NT2/D1 (cell line): ENCODE measurements at regions not wholly inside any gene's neighbourhood (a gene's known extent, or its start where the extent isn't known, plus 50 kb on each side); places are given as distances from the start of the nearest gene placed in this dataset.

Experiments
- DNase-seq: peaks from one replicate; pipeline ENCODE4 v3.0.0-alpha.2; 2011; ENCODE audit warnings: low read depth, low spot score
- H3K27me3 ChIP-seq: 2 replicates; pipeline ENCODE4 v1.6.0; 2011; ENCODE audit warnings: mild to moderate bottlenecking; ENCODE audit not compliant: insufficient read length, insufficient read depth
- H3K36me3 ChIP-seq: 2 replicates; pipeline ENCODE4 v1.6.1; 2011; ENCODE audit warnings: mild to moderate bottlenecking, low read length, mixed read lengths; ENCODE audit not compliant: insufficient read depth, insufficient read length
- H3K4me1 ChIP-seq: 2 replicates; pipeline ENCODE4 v1.5.1; 2011; ENCODE audit not compliant: insufficient read depth, insufficient read length
- H3K4me3 ChIP-seq: 2 replicates; pipeline ENCODE4 v1.5.1; 2011; ENCODE audit warnings: low read depth; ENCODE audit not compliant: insufficient read length
- H3K9ac ChIP-seq: 2 replicates; pipeline ENCODE4 v1.6.0; 2011; ENCODE audit warnings: low read depth; ENCODE audit not compliant: insufficient read length
- H3K9me3 ChIP-seq: 2 replicates; pipeline ENCODE4 v1.5.1; 2011; ENCODE audit warnings: mild to moderate bottlenecking, low read length; ENCODE audit not compliant: insufficient read depth
- SUZ12 ChIP-seq: IDR thresholded peaks from 2 replicates; pipeline ENCODE4 v1.6.1; 2011; ENCODE audit not compliant: insufficient read length, insufficient read depth; ENCODE audit errors: extremely low read depth
- YY1 ChIP-seq: IDR thresholded peaks from 2 replicates; pipeline ENCODE4 v1.6.1; 2011; ENCODE audit not compliant: insufficient read length, insufficient read depth
- ZNF274 ChIP-seq: IDR thresholded peaks from 2 replicates; pipeline ENCODE4 v1.6.1; 2011; ENCODE audit warnings: mild to moderate bottlenecking, low read depth, low read length

- TF ChIP-seq YY1 (no peak), ZNF274 (no peak), SUZ12 (no peak)
Observed at GRCh38 chr3:168419091-168419490, 323.4 kb upstream of the GOLIM4 start.

GRCh38 chr3:168417016-168417415 is 321.3 kb upstream of the GOLIM4 start:
- no peak overlapping the region for H3K4me3 ChIP-seq
- no peak for TF ChIP-seq ZNF274
- no peak for TF ChIP-seq SUZ12
- TF ChIP-seq YY1: no peak
- DNase-seq: no peak
- H3K4me1 ChIP-seq: no peaks in the 10 kb centered on the region
- H3K9ac ChIP-seq: no peak overlapping the region
- no peaks in the 10 kb centered on the region for H3K27me3 ChIP-seq
- no peaks in the 10 kb centered on the region for H3K9me3 ChIP-seq
- H3K36me3 ChIP-seq: no peaks in the 10 kb centered on the region

More at GRCh38 chr3:168419091-168419490, 323.4 kb upstream of the GOLIM4 start:
- Histone ChIP-seq H3K4me3 (no peak overlapping the region), H3K9ac (no peak overlapping the region), H3K27me3 (no peaks in the 10 kb centered on the region), H3K4me1 (no peaks in the 10 kb centered on the region), H3K36me3 (no peaks in the 10 kb centered on the region), H3K9me3 (no peaks in the 10 kb centered on the region)
- DNase-seq: no peak

- H3K9ac ChIP-seq: no peak overlapping the region
- no peak overlapping the region for H3K4me3 ChIP-seq
- no peaks in the 10 kb centered on the region for H3K36me3 ChIP-seq
- H3K9me3 ChIP-seq: no peaks in the 10 kb centered on the region
- no peak for DNase-seq
- no peak for TF ChIP-seq YY1
- no peak for TF ChIP-seq SUZ12
- no peak for TF ChIP-seq ZNF274
- no peaks in the 10 kb centered on the region for H3K27me3 ChIP-seq
- H3K4me1 ChIP-seq: no peaks in the 10 kb centered on the region
Observed at GRCh38 chr3:168416446-168416845, 320.7 kb upstream of the GOLIM4 start.

- Histone ChIP-seq H3K27me3 (no peaks in the 10 kb centered on the region), H3K4me3 (no peak overlapping the region), H3K9me3 (no peaks in the 10 kb centered on the region), H3K36me3 (no peaks in the 10 kb centered on the region), H3K9ac (no peak overlapping the region), H3K4me1 (no peaks in the 10 kb centered on the region)
- no peak for TF ChIP-seq ZNF274
- no peak for TF ChIP-seq SUZ12
- no peak for TF ChIP-seq YY1
- no peak for DNase-seq
Observed at GRCh38 chr3:168414149-168414548, 318.4 kb upstream of the GOLIM4 start.

GRCh38 chr3:168407381-168407780 is 311.7 kb upstream of the GOLIM4 start:
- Histone ChIP-seq H3K4me1 (no peaks in the 10 kb centered on the region), H3K36me3 (no peaks in the 10 kb centered on the region), H3K9me3 (no peaks in the 10 kb centered on the region), H3K9ac (no peak overlapping the region), H3K27me3 (no peaks in the 10 kb centered on the region), H3K4me3 (no peak overlapping the region)
- TF ChIP-seq SUZ12 (no peak), YY1 (no peak), ZNF274 (no peak)
- no peak for DNase-seq

GRCh38 chr3:168405288-168405687 is 309.6 kb upstream of the GOLIM4 start:
- no peak overlapping the region for H3K9ac ChIP-seq

GRCh38 chr3:168398371-168399025 is 302.8 kb upstream of the GOLIM4 start:
- Histone ChIP-seq H3K4me1 (no peaks in the 10 kb centered on the region), H3K27me3 (no peaks in the 10 kb centered on the region), H3K4me3 (no peak overlapping the region), H3K36me3 (no peaks in the 10 kb centered on the region), H3K9ac (no peak overlapping the region), H3K9me3 (no peaks in the 10 kb centered on the region)
- TF ChIP-seq YY1: no peak
- no peak for TF ChIP-seq ZNF274
- TF ChIP-seq SUZ12: no peak
- DNase-seq: no peak

More at GRCh38 chr3:168405288-168405687, 309.6 kb upstream of the GOLIM4 start:
- no peaks in the 10 kb centered on the region for H3K4me1 ChIP-seq
- no peaks in the 10 kb centered on the region for H3K27me3 ChIP-seq
- DNase-seq: no peak
- no peak for TF ChIP-seq YY1
- no peak for TF ChIP-seq SUZ12
- TF ChIP-seq ZNF274: no peak
- H3K9me3 ChIP-seq: no peaks in the 10 kb centered on the region
- no peaks in the 10 kb centered on the region for H3K36me3 ChIP-seq
- no peak overlapping the region for H3K4me3 ChIP-seq
